ENCODE measurements at regions not wholly inside any gene's neighbourhood (a gene's known extent, or its start where the extent isn't known, plus 50 kb on each side); places are given as distances from the start of the nearest gene placed in this dataset.

- TF ChIP-seq CTCF (IDR thresholded peaks at IDR 0.05) (no peak), POLR2A (IDR thresholded peaks at IDR 0.05) (no peak)
These were observed 871.0 kb downstream of the EPHA4 start for GRCh38 chr2:220701115-220701514.

All from breast epithelium (tissue), 3 donors.